Activated naive CD4-positive, alpha-beta T cell treated with Interleukin-2 at 50 U/mL for 16 hours (primary cell): ENCODE measurements at regions not wholly inside any gene's neighbourhood (a gene's known extent, or its start where the extent isn't known, plus 50 kb on each side); places are given as distances from the start of the nearest gene placed in this dataset.

Experiments
- DNase-seq: peaks from one replicate; pipeline ENCODE4 v3.0.0-alpha.2; 2020

- no peak for DNase-seq
Observed at GRCh38 chr10:3225561-3225960, 53.0 kb upstream of the PITRM1 start.

DNA sequence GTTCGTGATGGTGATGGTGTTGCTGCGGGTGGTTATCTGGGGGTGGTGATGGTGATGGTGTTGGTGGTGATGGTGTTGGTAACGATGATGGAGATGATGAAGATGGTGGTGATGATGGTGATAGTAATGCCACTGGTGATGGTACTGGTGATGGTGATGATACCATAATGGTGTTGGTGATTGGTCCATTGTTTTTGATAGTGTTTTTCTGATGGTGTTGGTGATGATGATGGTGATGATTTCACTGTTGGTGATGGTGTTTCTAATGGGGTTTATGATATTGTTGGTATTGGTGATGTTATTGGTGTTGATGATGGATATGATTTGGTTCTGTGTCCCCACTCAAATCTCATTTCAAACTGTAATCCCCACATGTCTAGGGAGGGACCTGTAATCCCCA, 51.7 kb upstream of the PITRM1 start:
- no peak for DNase-seq

- DNase-seq = no peak
Observed at GRCh38 chr10:3222626-3223025, 50.0 kb upstream of the PITRM1 start.
